Kidney epithelial cell (primary cell): ENCODE measurements at regions not wholly inside any gene's neighbourhood (a gene's known extent, or its start where the extent isn't known, plus 50 kb on each side); places are given as distances from the start of the nearest gene placed in this dataset.
"Not testable (repeated sequence)": the region's sequence is repeated elsewhere in the genome, so short reads cannot be mapped to it uniquely, and the experiment has no call there.

Experiments used
- DNase-seq: peaks from one replicate; pipeline ENCODE4 v3.0.0-alpha.2; 2010; ENCODE audit warnings: low read depth
- H3K27me3 ChIP-seq: 2 replicates; pipeline ENCODE4 v1.6.0; 2011; ENCODE audit warnings: low read length; ENCODE audit not compliant: control insufficient read depth, insufficient read depth
- H3K36me3 ChIP-seq: 2 replicates; pipeline ENCODE4 v1.5.1; 2011; ENCODE audit warnings: low read length; ENCODE audit not compliant: control insufficient read depth, insufficient read depth
- H3K4me3 ChIP-seq: 2 replicates; pipeline ENCODE4 v1.5.1; 2011; ENCODE audit warnings: low read depth, mild to moderate bottlenecking, control low read depth, low read length
- CTCF ChIP-seq: IDR thresholded peaks from 2 replicates; pipeline ENCODE4 v1.5.1; 2011; ENCODE audit warnings: mild to moderate bottlenecking, moderate library complexity, low read length, control low read depth, inconsistent platforms; ENCODE audit not compliant: insufficient read depth, poor library complexity, severe bottlenecking

DNA sequence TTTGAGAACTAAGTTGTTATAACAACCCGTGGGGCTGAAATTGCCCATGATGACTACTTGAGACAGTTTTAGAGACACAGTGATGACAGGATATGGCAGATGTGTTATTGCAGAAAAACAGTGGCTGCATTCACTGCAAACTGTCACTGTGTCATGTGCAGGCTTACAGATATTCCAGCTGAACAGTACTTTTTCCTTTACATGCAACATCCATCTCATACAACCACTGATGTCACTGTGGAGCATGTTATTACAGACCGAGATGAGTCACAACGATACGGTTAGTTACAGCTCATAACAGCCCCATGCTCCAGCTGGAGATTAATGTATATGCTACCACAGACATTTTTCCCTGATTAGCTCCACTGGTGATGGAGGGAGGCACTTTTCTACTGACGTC is 207.4 kb downstream of the TMA16 start:
- DNase-seq: no peak
- no peak for TF ChIP-seq CTCF
- H3K4me3 ChIP-seq: no peak overlapping the region
- no peaks in the 10 kb centered on the region for H3K27me3 ChIP-seq
- no peaks in the 10 kb centered on the region for H3K36me3 ChIP-seq

DNA sequence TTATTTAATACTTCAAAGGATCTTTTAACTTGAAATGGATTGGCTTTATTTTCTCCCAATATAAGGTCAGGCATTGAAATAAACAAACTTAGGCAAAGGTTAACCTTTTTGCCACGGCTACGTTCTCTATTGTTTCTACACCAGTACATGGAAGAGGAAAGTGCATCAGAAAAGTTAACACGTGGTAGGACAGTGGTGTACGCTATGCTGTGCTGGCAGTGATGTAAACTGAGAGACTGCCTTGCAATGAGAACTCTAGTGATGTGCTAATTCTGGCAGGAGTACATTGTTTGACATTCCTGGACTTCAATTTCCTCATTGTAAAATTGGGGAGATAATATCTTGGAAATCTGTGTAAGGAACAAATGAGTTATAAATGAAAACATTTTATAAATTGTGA is 208.2 kb downstream of the TMA16 start:
- Histone ChIP-seq H3K27me3 (no peaks in the 10 kb centered on the region), H3K4me3 (no peak overlapping the region)
- TF ChIP-seq CTCF: no peak

DNA sequence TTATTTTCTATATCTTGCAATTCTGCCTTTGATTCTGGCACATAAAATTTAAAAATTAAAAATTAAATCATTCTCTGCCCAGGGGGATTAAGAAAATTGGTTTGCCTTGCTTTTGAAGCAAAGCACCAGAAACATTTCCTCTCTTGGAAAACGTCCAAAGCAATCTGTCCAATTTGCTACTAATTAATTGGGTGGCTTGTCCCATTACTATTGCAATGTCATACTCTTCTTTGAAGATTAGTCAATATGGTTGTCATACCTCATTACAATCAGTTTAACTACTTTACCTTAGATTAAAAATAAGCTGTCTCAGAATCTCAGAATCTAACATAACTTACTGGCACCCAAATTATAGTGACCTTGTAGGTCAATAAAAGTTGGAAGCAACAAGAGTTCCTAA is 208.8 kb downstream of the TMA16 start:
- no peak for TF ChIP-seq CTCF
- Histone ChIP-seq H3K4me3 (no peak overlapping the region), H3K27me3 (no peaks in the 10 kb centered on the region), H3K36me3 (no peaks in the 10 kb centered on the region)
- DNase-seq: no peak

More for the DNA sequence above, 208.2 kb downstream of the TMA16 start:
- no peak for DNase-seq
- no peaks in the 10 kb centered on the region for H3K36me3 ChIP-seq

DNA sequence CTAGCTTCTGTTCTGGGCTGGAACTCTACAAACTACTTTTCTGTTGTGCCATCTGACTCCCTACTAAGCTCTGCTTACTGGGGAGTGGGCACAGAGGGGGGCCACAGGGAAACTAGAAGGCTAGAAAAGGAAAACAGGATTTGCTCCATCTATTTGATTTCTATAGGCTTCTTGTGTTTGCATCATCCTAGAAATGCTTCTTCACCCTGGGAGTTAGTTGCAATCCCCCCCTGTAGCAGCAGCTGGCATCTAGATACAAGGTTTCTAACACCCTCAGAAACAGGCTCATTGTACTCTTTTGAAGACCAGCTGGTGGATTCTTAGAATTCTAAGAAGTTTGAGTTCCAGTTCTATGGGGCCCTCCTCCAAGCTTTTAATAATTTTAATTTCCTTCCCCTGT is 213.4 kb downstream of the TMA16 start:
- no peak for DNase-seq
- Histone ChIP-seq H3K27me3 (no peaks in the 10 kb centered on the region), H3K4me3 (no peak overlapping the region), H3K36me3 (no peaks in the 10 kb centered on the region)
- TF ChIP-seq CTCF: no peak

DNA sequence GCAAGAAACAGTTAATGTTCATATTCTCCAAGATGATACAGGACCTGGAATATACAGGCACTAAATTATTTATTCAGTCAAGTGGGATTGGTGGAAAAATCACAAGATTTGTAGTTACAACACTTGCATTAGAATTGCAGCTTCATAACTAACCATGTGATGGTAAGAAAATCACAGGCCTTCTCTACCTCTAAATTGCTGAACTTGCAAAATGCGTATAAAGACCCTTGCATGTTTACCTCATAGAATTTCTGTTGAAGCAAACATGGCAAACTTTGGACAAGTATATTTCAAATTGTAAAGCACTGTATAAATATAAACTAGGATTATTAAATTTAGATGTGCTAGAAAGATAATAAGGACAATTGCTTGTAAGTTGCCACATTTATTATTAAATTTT is 215.1 kb downstream of the TMA16 start:
- no peak for DNase-seq
- no peak for TF ChIP-seq CTCF
- Histone ChIP-seq H3K36me3 (no peaks in the 10 kb centered on the region), H3K27me3 (no peaks in the 10 kb centered on the region), H3K4me3 (no peak overlapping the region)

DNA sequence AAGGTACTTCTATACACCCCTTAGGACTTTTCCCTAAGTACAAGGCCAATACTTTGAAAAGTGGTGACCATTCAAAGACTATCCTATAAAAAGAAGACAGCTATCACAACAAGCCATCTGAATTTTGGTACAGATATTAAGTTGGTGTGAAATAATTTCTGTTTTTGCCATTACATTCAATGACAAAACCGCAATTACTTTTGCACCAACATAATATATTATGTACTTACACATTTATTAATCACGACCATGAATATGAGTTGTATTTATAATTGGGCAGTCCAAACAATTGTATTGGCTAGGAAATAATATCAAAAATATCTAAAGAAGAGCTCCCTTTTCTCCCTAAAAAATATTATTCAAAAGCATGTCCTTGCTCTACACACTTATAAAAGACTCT is 215.7 kb downstream of the TMA16 start:
- Histone ChIP-seq H3K27me3 (no peaks in the 10 kb centered on the region), H3K4me3 (no peak overlapping the region), H3K36me3 (no peaks in the 10 kb centered on the region)
- no peak for DNase-seq
- TF ChIP-seq CTCF: no peak

GRCh38 chr4:163724495-163724894 is 230.0 kb downstream of the TMA16 start:
- not testable (repeated sequence) for H3K36me3 ChIP-seq, DNase-seq, H3K4me3 ChIP-seq, H3K27me3 ChIP-seq
